H1 (cell line): ENCODE measurements at regions not wholly inside any gene's neighbourhood (a gene's known extent, or its start where the extent isn't known, plus 50 kb on each side); places are given as distances from the start of the nearest gene placed in this dataset.

Experiments
- ASH2L ChIP-seq: fragments of 200-600, 300-600 bp; sonication (generic); IDR thresholded peaks from one replicate; pipeline ENCODE4 v1.7.1; 2017; ENCODE audit warnings: low read length
- CREB1 ChIP-seq: IDR thresholded peaks from 2 replicates; pipeline ENCODE4 v1.6.1; 2012; ENCODE audit warnings: inconsistent platforms
- JUND ChIP-seq: IDR thresholded peaks from 2 replicates; pipeline ENCODE4 v1.6.1; 2011; ENCODE audit warnings: mild to moderate bottlenecking, improper control_type of control experiment, low read length
- MAFK ChIP-seq: IDR thresholded peaks from 2 replicates; pipeline ENCODE4 v1.6.1; 2012; ENCODE audit warnings: low read depth, mild to moderate bottlenecking, improper control_type of control experiment, low read length
- MAX ChIP-seq: IDR thresholded peaks from 2 replicates; pipeline ENCODE4 v1.6.1; 2012; ENCODE audit warnings: inconsistent platforms
- POLR2A ChIP-seq, 2 experiments: IDR thresholded peaks; 1 replicate in 1 of 2; 2 replicates in 1 of 2; pipeline ENCODE4 v1.6.1; 2011; ENCODE audit warnings: low read depth in 2 of 2, low read length in 2 of 2, mild to moderate bottlenecking in 2 of 2; ENCODE audit errors: control extremely low read depth in 1 of 2
- SP1 ChIP-seq: IDR thresholded peaks from 2 replicates; pipeline ENCODE4 v1.6.1; 2011; ENCODE audit warnings: low read depth, low read length
- TAF7 ChIP-seq: optimal IDR thresholded peaks from 2 replicates; pipeline ENCODE3; 2011; ENCODE audit warnings: low read depth, mild to moderate bottlenecking, inconsistent platforms, low read length, moderate library complexity, borderline replicate concordance
- TCF12 ChIP-seq: IDR thresholded peaks from 2 replicates; pipeline ENCODE4 v1.6.1; 2011; ENCODE audit warnings: low read depth, mild to moderate bottlenecking, low read length

- TF ChIP-seq SP1 = peak; percentile 64; the same call in 1 of the 2 replicates
- TF ChIP-seq ASH2L = peak; percentile 97
- TF ChIP-seq TCF12 = 0 out of 2 replicates have a peak, but pooled peaks have one; percentile 19
- TF ChIP-seq TAF7 = no peak
- 0 out of 2 replicates have a peak, but pooled peaks have one; percentile 4 for TF ChIP-seq MAFK
- TF ChIP-seq JUND = peak; percentile 79
- 0 out of 3 replicates have a peak, but pooled peaks of 1 of the 2 experiments have one; percentile 41 for TF ChIP-seq POLR2A (IDR thresholded peaks at IDR 0.05; ENCODE audit: control extremely low read depth in 1 of 2, low read depth in 2 of 2, low read length in 2 of 2)
- TF ChIP-seq CREB1 = peak; percentile 74; the same call in 1 of the 2 replicates
- 0 out of 2 replicates have a peak, but pooled peaks have one; percentile 20 for TF ChIP-seq MAX
Observed at GRCh38 chr1:116853680-116854402, 55.9 kb upstream of the PTGFRN start (continued).
